Adrenal gland (tissue), 9 donors: ENCODE measurements at regions not wholly inside any gene's neighbourhood (a gene's known extent, or its start where the extent isn't known, plus 50 kb on each side); places are given as distances from the start of the nearest gene placed in this dataset.

Experiments used
- DNase-seq, 7 donors: peaks; one replicate each; pipeline ENCODE4 v3.0.0-alpha.2; 2019 to 2020
- H3K27ac ChIP-seq, 5 donors: fragments of 200-600 bp; sonication (generic) in 4 of 5; 1 replicate in 3 of 5; 2 replicates in 2 of 5; pipeline versions ENCODE4 v1.5.1 to v1.8.0; 2016 to 2020; ENCODE audit warnings: mild to moderate bottlenecking in 1 of 5
- H3K27me3 ChIP-seq: fragments of 200-600 bp; 2 replicates; pipeline ENCODE4 v1.8.0; 2021
- H3K36me3 ChIP-seq, 2 donors: fragments of 200-600 bp; replicated peaks in 1 of 2; 1 replicate in 1 of 2; 2 replicates in 1 of 2; pipeline versions ENCODE4 v1.5.1 to v1.8.0; 2018 to 2022
- H3K4me1 ChIP-seq, 2 donors: fragments of 200-600 bp; replicated peaks in 1 of 2; 1 replicate in 1 of 2; 2 replicates in 1 of 2; pipeline versions ENCODE4 v1.5.1 to v1.8.0; 2018 to 2021
- H3K4me3 ChIP-seq, 4 donors: fragments of 200-600 bp; sonication (generic) in 3 of 4; one replicate each; pipeline ENCODE4 v1.5.1; 2016 to 2018
- H3K9me3 ChIP-seq, 3 donors: fragments of 200-600 bp; sonication (generic) in 1 of 3; replicated peaks in 1 of 3; 1 replicate in 2 of 3; 2 replicates in 1 of 3; pipeline versions ENCODE4 v1.5.1 to v1.8.0; 2016 to 2021
- CTCF ChIP-seq, 6 experiments: fragments of 450-650 bp in 4 of 6; fragments of 200-600 bp in 2 of 6; sonication (generic) in 1 of 6; IDR thresholded peaks; 1 replicate in 5 of 6; 2 replicates in 1 of 6; pipeline versions ENCODE4 v1.5.1 to v1.8.0; 2016 to 2021; ENCODE audit warnings: antibody characterized with exemption in 6 of 6, mild to moderate bottlenecking in 2 of 6, moderate library complexity in 1 of 6
- POLR2A ChIP-seq, 2 donors: fragments of 450-650 bp; IDR thresholded peaks; one replicate each; pipeline ENCODE4 v1.6.1; 2017; ENCODE audit warnings: antibody characterized with exemption in 2 of 2, mild to moderate bottlenecking in 2 of 2, moderate library complexity in 1 of 2
- WGBS, 4 donors: extraction: QIAGEN DNeasy Blood & Tissue Kit in 2 of 4; methylation state at CpG; one replicate each; pipeline versions ENCODE4 v1.1.5 to v1.1.7; 2013 to 2017; 5-methylcytosine and 5-hydroxymethylcytosine counted together
- intact Hi-C, 2 donors: fragments of 100-400 bp; cut with DNase I; formaldehyde crosslinking; loops; one replicate each; pipeline versions ENCODE4 v1.14.1 to v1.15.0; 2022 to 2023
- donor health status: healthy with polysubstance abuse.
- donor health status: Bipolar disorder and iron deficiency.
- donor health status: DM: yes; HTN: yes; CAD: no.
- donor health status: DM: no; HTN: no; CAD: no.
- donor health status: DM: no; HTN: no; CAD: no.

DNA sequence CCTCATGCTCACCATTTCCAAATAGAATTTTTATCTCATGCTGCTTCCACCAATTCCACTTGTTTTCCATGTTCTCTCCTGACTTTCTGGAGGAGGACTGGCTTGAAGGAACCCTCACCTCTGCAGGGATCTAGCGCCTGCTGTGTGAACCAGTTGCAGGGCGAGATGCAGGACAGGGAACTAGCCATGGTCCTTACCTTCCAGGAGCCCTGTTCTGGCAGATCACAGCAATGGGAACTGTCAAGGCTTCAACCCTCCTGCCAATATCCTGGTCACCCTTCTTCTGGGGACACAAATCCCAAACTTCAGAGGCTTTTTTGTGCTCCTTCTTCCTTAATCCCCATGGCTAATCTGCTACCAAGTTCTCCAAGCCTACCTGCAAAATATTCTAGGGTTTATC is 60.4 kb upstream of the MMP2 start:
- Histone ChIP-seq H3K36me3 (no peaks in the 10 kb centered on the region), H3K4me1 (no peaks in the 10 kb centered on the region), H3K27me3 (no peaks in the 10 kb centered on the region), H3K27ac (no peak overlapping the region), H3K4me3 (no peak overlapping the region), H3K9me3 (no peaks in the 10 kb centered on the region)
- intact Hi-C loops, result no loop called here
- WGBS, 4 donors, result 17 to 24% (median 23%) methylated on average over 2 of the region's 2 CpGs
- no peak for DNase-seq
- TF ChIP-seq POLR2A (IDR thresholded peaks at IDR 0.05), result no peak
- no peak for TF ChIP-seq CTCF (IDR thresholded peaks at IDR 0.05)

GRCh38 chr16:55421226-55421625 is 57.8 kb upstream of the MMP2 start:
- WGBS, 4 donors, result 34 to 49% (median 39%) methylated on average over 9 of the region's 9 CpGs
- Histone ChIP-seq H3K4me3 (no peak overlapping the region), H3K9me3 (no peaks in the 10 kb centered on the region), H3K36me3 (no peaks in the 10 kb centered on the region), H3K4me1 (no peaks in the 10 kb centered on the region), H3K27me3 (no peaks in the 10 kb centered on the region), H3K27ac (no peak overlapping the region)
- TF ChIP-seq CTCF (IDR thresholded peaks at IDR 0.05), result no peak
- TF ChIP-seq POLR2A (IDR thresholded peaks at IDR 0.05), result no peak
- intact Hi-C loops, result no loop called here
- DNase-seq, result no peak

DNA sequence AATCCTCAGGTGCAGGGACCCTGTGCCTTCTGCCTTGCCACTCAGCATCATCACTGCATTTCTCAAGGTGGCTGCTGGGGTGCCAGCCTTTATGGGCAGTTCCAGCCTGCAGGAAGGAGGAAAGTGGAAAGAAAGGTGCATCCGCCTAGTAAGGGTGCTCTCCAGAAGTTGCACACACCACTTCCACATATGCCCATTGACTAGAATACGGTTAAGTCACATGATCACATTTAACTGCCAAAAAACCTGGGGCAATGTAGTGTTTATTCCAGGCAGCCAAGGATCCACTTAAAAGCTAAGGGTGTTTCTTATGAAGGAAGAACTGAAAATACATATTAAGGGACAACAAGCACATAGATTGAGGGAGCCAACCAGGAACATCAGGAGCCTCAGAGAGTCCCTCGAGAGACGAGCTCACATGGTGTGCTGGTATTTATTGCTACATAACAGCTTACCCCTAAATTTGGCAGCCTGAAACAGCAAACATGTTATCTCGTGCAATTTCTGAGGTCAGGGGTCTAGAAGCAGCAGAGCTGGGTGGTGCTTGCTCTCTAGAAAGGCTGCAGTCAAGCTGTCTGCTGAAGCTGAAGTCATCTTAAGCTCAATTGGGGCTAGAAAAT is 52.0 kb upstream of the MMP2 start:
- no peak for DNase-seq
- Histone ChIP-seq H3K36me3 (no peaks in the 10 kb centered on the region), H3K9me3 (no peaks in the 10 kb centered on the region), H3K27me3 (no peaks in the 10 kb centered on the region), H3K4me3 (no peak overlapping the region), H3K27ac (no peak overlapping the region), H3K4me1 (no peaks in the 10 kb centered on the region)
- 60 to 67% (median 63%) methylated on average over 5 of the region's 5 CpGs for WGBS, 4 donors
- intact Hi-C loops, result no loop called here
- TF ChIP-seq CTCF (IDR thresholded peaks at IDR 0.05) (no peak), POLR2A (IDR thresholded peaks at IDR 0.05) (no peak)
